NAMALWA (cell line): ENCODE measurements at regions not wholly inside any gene's neighbourhood (a gene's known extent, or its start where the extent isn't known, plus 50 kb on each side); places are given as distances from the start of the nearest gene placed in this dataset.

Source experiments
- DNase-seq: peaks from one replicate; pipeline ENCODE4 v3.0.0-alpha.2; 2015; ENCODE audit warnings: low spot score

DNA sequence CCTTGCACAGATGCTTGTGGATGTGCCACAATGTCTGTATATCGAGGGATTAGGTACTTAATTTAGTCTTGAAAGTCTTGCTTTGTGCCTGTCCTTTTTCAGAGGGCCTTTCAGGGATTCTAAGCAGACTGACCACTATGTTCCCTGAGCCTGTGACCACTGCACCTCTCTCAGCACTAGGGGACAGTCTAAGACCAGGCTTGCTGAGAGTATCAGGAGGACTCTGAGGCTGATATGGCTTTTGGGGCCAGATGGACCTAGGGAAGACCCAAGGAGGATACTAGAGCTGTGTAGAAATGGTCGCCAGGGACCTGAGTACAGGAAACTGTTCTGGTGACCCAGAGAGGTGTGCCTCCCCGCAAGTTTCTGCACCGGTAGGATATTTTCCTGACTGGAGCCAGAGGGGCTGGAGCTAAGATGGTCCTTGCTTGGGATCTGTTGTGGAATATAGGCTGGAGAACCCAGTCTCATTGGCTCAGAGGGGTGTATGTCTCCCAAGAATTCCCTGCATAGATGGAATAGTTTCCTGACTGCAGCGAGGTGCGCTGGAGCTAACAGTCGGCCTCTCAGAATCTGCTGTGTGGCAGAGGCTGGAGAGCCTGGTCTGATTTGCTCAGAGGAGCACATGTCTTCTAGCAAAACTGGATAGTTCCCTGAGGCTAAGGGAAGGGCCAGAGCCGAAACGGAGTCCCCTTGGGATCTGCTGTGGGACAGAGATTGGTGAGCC, 213.2 kb upstream of the DCBLD2 start:
- peak; percentile 6 for DNase-seq

- no peak for DNase-seq
Measured at GRCh38 chr3:99111235-99111634, 209.7 kb upstream of the DCBLD2 start.

DNA sequence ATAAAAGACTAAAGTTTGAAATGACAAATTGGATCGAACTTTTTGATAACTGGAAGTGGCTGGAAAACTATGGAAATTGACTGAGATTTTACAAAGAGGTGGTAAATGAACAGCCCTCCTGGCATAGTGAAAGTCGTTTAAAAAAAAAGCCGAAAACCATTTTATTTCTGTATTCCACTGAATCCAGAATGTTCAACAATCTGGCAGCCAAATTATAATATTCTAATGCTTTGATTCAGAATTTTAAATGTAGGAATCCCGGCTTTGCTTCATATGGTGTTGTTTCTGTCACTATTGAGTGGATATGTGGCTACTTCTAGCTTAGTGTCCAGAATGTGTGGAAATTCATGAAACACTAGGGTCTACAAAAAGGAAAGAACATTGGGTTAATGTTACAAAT, 208.9 kb upstream of the DCBLD2 start:
- DNase-seq = no peak

DNA sequence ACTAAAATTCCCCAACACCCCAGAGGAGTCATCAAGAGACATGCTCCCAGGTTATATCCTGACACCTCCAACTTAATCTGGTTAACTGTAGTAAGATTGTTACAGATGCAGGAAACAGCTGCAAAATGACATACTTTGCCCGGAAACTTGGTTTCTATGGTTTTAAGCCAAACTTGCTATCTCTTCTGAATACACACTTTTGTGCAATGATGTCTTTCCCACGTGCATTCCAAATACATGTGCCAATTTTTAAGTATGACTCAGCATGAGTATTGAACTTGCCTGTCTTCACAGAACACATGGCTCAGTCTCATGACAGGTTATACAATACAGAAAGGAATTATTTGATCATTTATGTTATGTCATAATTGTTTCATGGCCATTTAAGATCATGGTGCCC, 207.0 kb upstream of the DCBLD2 start:
- DNase-seq = no peak

- no peak for DNase-seq
Measured at GRCh38 chr3:99094606-99095005, 193.1 kb upstream of the DCBLD2 start.

DNA sequence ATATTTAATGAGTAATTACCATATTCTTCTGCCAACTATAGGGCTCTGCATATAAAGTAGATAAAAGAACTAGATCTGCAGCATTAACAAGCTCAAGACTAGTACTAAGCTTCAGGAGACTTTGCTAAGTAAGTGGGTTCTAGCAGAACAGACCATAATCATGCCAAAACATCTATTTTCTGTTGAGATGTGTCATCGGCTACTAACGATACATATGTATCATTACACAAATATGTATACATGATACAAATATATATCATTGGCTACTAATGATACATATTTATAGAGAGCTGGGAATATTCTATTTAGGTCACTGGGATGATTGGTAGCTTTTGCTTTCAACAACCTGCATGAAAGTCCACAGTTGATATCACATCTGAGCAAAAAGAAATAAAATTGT, 185.8 kb upstream of the DCBLD2 start:
- DNase-seq = no peak

DNA sequence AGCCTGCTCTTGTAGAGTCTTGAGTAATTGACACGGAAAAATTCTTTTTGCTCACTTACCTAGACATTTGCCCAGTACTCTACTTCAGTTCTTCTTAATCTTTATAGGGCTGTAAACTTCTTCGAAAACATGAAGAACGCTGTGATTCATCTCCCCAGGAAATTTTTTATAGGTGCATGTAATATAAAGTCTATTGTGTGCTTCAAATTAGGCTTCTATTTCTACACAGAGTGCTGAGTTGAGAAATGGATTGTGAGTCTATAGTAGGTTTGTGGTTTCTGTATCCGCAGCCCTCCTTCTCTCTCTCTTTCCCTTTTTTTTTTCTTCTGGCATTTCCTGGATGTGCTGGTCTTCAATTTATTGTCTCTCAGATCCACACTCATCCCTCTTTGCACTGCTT, 183.3 kb upstream of the DCBLD2 start:
- DNase-seq = no peak

DNA sequence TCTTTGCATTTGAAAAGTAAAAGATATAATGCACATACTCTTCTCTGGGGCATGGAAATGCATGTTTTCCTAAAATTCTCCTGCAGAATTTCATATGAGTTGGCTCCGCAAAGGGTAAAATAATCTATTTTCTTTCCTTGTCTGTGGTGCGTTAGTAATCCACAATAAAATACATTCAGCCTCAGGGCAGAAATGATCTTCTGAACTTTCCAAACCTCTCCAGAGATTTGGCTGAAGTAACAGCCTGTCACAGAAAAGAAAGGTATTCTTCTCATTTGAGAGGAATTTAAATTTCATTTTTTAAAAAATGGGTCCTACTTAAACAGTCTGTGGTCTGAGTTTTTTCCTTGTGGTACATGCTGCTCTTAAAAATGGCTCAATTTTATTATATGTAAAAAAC, 182.7 kb upstream of the DCBLD2 start:
- no peak for DNase-seq

- no peak for DNase-seq
Measured at GRCh38 chr3:99071096-99071495, 169.6 kb upstream of the DCBLD2 start.

DNA sequence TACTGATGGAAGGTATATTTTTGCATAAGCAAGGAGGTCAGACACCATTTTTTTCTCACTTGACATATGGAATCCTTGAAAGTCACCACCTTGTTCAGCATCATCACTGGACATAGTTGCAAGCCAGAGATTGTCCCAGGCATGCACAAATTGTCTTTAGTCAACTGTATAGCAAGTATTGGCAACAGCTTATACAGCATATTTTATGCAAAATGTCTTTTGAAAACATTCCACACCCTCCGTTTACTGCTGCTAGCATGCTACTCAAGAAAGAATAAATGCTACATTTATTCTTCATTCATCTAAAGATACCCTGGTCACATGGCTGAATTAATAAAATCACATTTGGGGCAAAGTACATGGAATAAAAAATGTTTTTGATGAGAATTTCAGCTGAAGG, 168.5 kb upstream of the DCBLD2 start:
- no peak for DNase-seq

DNA sequence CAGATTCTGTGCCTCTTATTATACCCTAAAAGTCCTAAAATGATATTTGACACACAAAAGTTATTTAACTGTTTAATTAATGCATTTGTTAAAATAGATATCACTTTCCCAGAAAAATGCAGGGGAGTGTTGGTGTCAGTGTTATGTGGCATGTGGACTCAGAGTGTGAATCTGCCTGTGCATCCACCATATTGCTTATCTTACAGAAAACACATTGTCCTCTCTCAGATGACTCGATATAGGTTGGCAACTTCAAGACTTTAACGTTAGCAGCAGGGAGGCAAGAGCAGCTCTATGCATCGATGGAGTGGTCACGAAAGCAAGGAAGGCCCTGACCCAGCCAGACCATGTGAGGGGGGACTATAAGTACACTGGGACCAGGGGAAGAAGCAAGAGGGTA, 165.4 kb upstream of the DCBLD2 start:
- no peak for DNase-seq

- no peak for DNase-seq
Measured at GRCh38 chr3:99049164-99049563, 147.7 kb upstream of the DCBLD2 start.

DNA sequence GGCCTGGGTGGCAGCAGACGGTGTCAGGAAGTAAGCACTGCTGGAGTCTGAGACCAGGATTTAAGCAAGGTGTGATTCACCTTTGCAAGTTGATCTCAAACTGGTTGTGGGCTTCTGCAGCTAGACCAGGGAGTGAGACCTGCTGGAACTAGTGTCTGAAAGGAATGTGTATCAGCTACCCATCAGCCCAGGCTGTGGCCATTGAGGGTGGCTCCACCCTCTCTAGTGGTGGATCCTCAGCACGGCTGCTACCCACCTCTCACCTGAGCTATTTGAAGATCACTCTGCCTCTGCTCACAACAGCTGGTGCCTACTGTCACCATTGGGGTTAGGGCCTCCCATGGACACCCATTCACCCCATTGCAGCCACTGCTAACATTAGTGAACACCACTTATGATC, 140.3 kb upstream of the DCBLD2 start:
- no peak for DNase-seq

- no peak for DNase-seq
Measured at GRCh38 chr3:99031778-99032177, 130.3 kb upstream of the DCBLD2 start.

DNA sequence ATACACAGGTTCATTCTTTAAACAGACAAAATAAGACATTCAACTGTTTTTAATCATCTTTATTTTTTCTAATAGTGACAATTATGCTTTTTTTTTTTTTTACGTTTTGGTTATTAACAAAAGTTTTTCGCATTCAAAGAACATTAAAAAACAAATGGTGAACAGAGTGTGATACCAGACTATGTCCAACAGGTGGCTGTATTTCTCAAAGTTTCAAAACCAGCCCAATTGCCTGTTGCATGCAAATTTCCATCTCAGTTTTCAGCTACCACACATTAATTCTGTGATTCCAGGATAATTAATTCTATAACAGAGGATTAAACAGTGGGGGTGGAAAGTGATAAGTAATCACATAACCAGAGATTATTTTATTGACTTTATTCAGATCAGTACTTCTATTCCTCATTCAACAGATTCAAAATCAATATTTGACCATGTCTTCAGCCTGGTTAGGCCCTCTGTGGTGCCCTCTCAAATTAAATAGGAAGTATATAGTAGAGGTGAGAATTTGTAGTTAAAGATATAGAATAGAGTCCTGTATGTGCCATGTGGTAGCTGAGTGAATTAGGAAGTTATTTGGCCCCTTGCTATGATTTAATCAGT, 122.2 kb upstream of the DCBLD2 start:
- peak; percentile 60 for DNase-seq

GRCh38 chr3:99021466-99021865, 120.0 kb upstream of the DCBLD2 start:
- no peak for DNase-seq

- no peak for DNase-seq
Measured at GRCh38 chr3:99016452-99016851, 115.0 kb upstream of the DCBLD2 start.

- no peak for DNase-seq
Measured at GRCh38 chr3:99013777-99014315, 112.4 kb upstream of the DCBLD2 start.

DNA sequence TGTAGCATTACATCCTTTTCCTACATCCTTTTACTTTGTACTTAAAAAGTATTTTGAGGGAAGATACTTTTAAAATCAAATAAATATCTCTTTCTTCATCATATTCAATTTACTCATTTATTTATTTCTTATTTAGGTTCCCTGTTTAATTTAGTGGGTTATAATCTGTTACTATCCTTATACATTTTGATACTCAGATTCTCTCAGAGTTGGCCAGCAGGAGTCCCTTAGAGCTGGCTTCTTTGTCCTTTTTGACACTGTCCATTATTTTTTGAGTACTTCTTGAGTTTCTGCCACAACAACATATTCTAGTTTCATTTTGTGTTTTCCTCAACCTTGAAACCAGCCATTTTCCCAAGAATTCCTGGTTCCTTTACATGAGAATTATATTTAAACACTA, 111.6 kb upstream of the DCBLD2 start:
- DNase-seq = no peak

GRCh38 chr3:99012051-99012450, 110.6 kb upstream of the DCBLD2 start:
- DNase-seq = peak; percentile 43

- no peak for DNase-seq
Measured at GRCh38 chr3:99009851-99010250, 108.4 kb upstream of the DCBLD2 start.

- DNase-seq = no peak
Measured at GRCh38 chr3:99006686-99007085, 105.2 kb upstream of the DCBLD2 start.

DNA sequence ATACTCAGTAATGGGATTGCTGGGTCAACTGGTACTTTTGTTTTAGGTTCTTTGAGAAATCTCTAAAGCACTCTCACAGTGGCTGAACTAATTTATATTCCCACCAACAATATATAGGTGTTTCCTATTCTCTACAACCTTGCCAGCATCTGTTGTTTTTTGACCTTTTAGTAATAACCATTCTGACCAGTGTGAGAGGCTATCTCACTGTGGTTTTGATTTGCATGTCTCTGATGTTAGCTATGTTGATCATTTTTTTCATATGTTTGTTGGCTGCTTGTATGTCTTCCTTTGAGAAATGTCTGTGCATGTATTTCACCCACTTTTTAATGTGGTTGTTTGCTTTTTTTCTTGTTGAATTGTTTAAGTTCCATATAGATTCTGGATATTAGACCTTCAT, 98.2 kb upstream of the DCBLD2 start:
- no peak for DNase-seq
